Hepatocyte (in vitro differentiated cells): ENCODE measurements at regions not wholly inside any gene's neighbourhood (a gene's known extent, or its start where the extent isn't known, plus 50 kb on each side); places are given as distances from the start of the nearest gene placed in this dataset.
"Not testable (repeated sequence)": the region's sequence is repeated elsewhere in the genome, so short reads cannot be mapped to it uniquely, and the experiment has no call there.

Experiments used
- DNase-seq: peaks from one replicate; pipeline ENCODE4 v3.0.0-alpha.2; 2016; ENCODE audit warnings: low spot score
- H2AFZ ChIP-seq: fragments of 200-600 bp; sonication (generic); 2 replicates; pipeline ENCODE4 v1.6.0; 2016; ENCODE audit warnings: antibody characterized with exemption, mild to moderate bottlenecking
- H3K27ac ChIP-seq: fragments of 200-600 bp; sonication (generic); 2 replicates; pipeline ENCODE4 v1.5.1; 2016; ENCODE audit warnings: mild to moderate bottlenecking
- H3K27me3 ChIP-seq: fragments of 200-600 bp; sonication (generic); 2 replicates; pipeline ENCODE4 v1.6.1; 2016
- H3K36me3 ChIP-seq: fragments of 200-600 bp; sonication (generic); replicated peaks from 2 replicates; pipeline ENCODE4 v1.5.1; 2016; ENCODE audit warnings: low read depth; ENCODE audit not compliant: insufficient read depth
- H3K4me1 ChIP-seq: fragments of 200-600 bp; sonication (generic); 2 replicates; pipeline ENCODE4 v1.5.1; 2016; ENCODE audit warnings: mild to moderate bottlenecking, moderate library complexity; ENCODE audit not compliant: insufficient read depth
- H3K4me2 ChIP-seq: fragments of 200-600 bp; sonication (generic); 2 replicates; pipeline ENCODE4 v1.6.0; 2016
- H3K4me3 ChIP-seq: fragments of 200-600 bp; sonication (generic); 2 replicates; pipeline ENCODE4 v1.5.1; 2016; ENCODE audit warnings: mild to moderate bottlenecking
- H3K79me2 ChIP-seq: fragments of 200-600 bp; sonication (generic); 2 replicates; pipeline ENCODE4 v1.6.0; 2017; ENCODE audit warnings: mild to moderate bottlenecking
- H3K9me2 ChIP-seq: fragments of 200-600 bp; sonication (generic); replicated peaks from 2 replicates; pipeline ENCODE4 v1.6.0; 2017; ENCODE audit warnings: mild to moderate bottlenecking; ENCODE audit not compliant: insufficient read depth
- H3K9me3 ChIP-seq: fragments of 200-600 bp; sonication (generic); 2 replicates; pipeline ENCODE4 v1.5.1; 2016; ENCODE audit warnings: low read depth, mild to moderate bottlenecking
- H4K20me1 ChIP-seq: fragments of 200-600 bp; sonication (generic); 2 replicates; pipeline ENCODE4 v1.6.0; 2016; ENCODE audit warnings: mild to moderate bottlenecking; ENCODE audit not compliant: insufficient read depth, poor library complexity, severe bottlenecking
- CTCF ChIP-seq: fragments of 200-600 bp; sonication (generic); IDR thresholded peaks from 2 replicates; pipeline ENCODE4 v1.5.1; 2016; ENCODE audit warnings: antibody characterized with exemption, mild to moderate bottlenecking; ENCODE audit not compliant: poor library complexity
- EZH2 ChIP-seq: fragments of 200-600 bp; sonication (generic); IDR thresholded peaks from 2 replicates; pipeline ENCODE4 v1.6.1; 2016; ENCODE audit warnings: antibody characterized with exemption, mild to moderate bottlenecking, borderline replicate concordance
- EZH2phosphoT487 ChIP-seq: fragments of 200-600 bp; sonication (generic); IDR thresholded peaks from one replicate; pipeline ENCODE4 v1.6.1; 2018; ENCODE audit warnings: antibody characterized with exemption, mild to moderate bottlenecking, low read depth, moderate library complexity; ENCODE audit not compliant: unreplicated experiment, severe bottlenecking
- WGBS: methylation state at CpG from one replicate; pipeline ENCODE4 v1.1.6; 2016; ENCODE audit warnings: low lambda C conversion rate; ENCODE audit errors: missing lambda C conversion rate; 5-methylcytosine and 5-hydroxymethylcytosine counted together

- Histone ChIP-seq H3K4me3 (no peak overlapping the region), H4K20me1 (no peaks in the 10 kb centered on the region), H3K36me3 (no peaks in the 10 kb centered on the region), H3K9me3 (no peaks in the 10 kb centered on the region), H3K27me3 (no peaks in the 10 kb centered on the region), H3K79me2 (no peaks in the 10 kb centered on the region), H3K4me1 (no peaks in the 10 kb centered on the region), H3K27ac (no peak overlapping the region), H3K9me2 (no peaks in the 10 kb centered on the region), H3K4me2 (no peak overlapping the region), H2AFZ (no peak overlapping the region)
- no peak for DNase-seq
- WGBS, result 93% methylated on average over 8 of the region's 8 CpGs
- TF ChIP-seq EZH2 (no peak), EZH2phosphoT487 (no peak), CTCF (no peak)
Observed at GRCh38 chrX:1754077-1754476, 139.2 kb downstream of the ASMT start.

DNA sequence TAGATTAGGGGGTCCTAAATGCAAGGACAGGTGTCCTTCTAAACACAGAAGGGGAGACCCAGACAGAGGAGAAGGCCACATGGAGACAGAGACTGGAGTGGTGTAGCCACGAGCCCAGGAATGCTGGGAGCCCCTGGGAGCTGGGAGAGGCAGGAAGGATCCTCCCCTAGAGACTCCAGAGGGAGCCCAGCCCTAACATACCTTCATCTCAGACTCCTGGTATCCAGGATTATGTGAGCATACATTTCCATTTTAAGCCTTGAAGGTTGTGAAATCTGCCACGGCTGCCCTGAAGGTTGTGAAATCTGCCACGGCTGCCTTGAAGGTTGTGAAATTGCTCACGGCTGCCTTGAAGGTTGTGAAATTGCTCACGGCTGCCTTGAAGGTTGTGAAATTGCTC lies 148.4 kb downstream of the ASMT start:
- Histone ChIP-seq H3K27ac (no peak overlapping the region), H2AFZ (no peak overlapping the region), H3K4me2 (no peak overlapping the region), H3K9me2 (no peaks in the 10 kb centered on the region), H4K20me1 (no peaks in the 10 kb centered on the region), H3K27me3 (no peaks in the 10 kb centered on the region), H3K79me2 (no peaks in the 10 kb centered on the region), H3K4me1 (no peaks in the 10 kb centered on the region), H3K4me3 (no peak overlapping the region), H3K9me3 (no peaks in the 10 kb centered on the region), H3K36me3 (no peaks in the 10 kb centered on the region)
- no peak for TF ChIP-seq CTCF
- no peak for TF ChIP-seq EZH2phosphoT487
- TF ChIP-seq EZH2, result no peak
- WGBS, result 81% methylated on average over 5 of the region's 5 CpGs
- no peak for DNase-seq

GRCh38 chrX:1764883-1765364 lies 150.1 kb downstream of the ASMT start:
- not testable (repeated sequence) for H3K36me3 ChIP-seq, DNase-seq, H3K79me2 ChIP-seq, H4K20me1 ChIP-seq, H3K4me1 ChIP-seq, H3K4me3 ChIP-seq, H3K27ac ChIP-seq, H2AFZ ChIP-seq, H3K9me3 ChIP-seq, H3K9me2 ChIP-seq, H3K4me2 ChIP-seq, H3K27me3 ChIP-seq
- WGBS, result 74% methylated on average over 12 of the region's 19 CpGs

GRCh38 chrX:1767026-1767425 lies 152.2 kb downstream of the ASMT start:
- Histone ChIP-seq H3K9me2 (no peaks in the 10 kb centered on the region), H3K27me3 (no peaks in the 10 kb centered on the region), H3K4me2 (no peak overlapping the region), H4K20me1 (no peaks in the 10 kb centered on the region), H3K27ac (no peak overlapping the region), H3K9me3 (no peaks in the 10 kb centered on the region), H3K4me3 (no peak overlapping the region), H3K4me1 (no peaks in the 10 kb centered on the region), H2AFZ (no peak overlapping the region), H3K36me3 (no peaks in the 10 kb centered on the region), H3K79me2 (no peaks in the 10 kb centered on the region)
- TF ChIP-seq EZH2phosphoT487, result no peak
- no peak for TF ChIP-seq EZH2
- TF ChIP-seq CTCF, result no peak
- DNase-seq, result no peak
- WGBS, result 81% methylated on average over 10 of the region's 10 CpGs
